Endothelial cell of umbilical vein (primary cell): ENCODE measurements at regions not wholly inside any gene's neighbourhood (a gene's known extent, or its start where the extent isn't known, plus 50 kb on each side); places are given as distances from the start of the nearest gene placed in this dataset.

Experiments used
- BruUV-seq: library from RNA; stranded (reverse); fragments of 400-500 nt; replicated peaks from 2 replicates; lab custom pipeline; 2021; lab: Mats Ljungman, UMichigan
- CTCF ChIA-PET: fragments of 300-600, 350-600 bp; sonication (Branson Sonifier 250); formaldehyde crosslinking; loops from one replicate; lab custom pipeline; 2021; ENCODE audit warnings: antibody characterized with exemption, inconsistent platforms; lab: Charles Lee
- POLR2A ChIA-PET: fragments of 300-600, 350-600 bp; sonication (Branson Sonifier 250); formaldehyde crosslinking; loops from one replicate; lab custom pipeline; 2021; ENCODE audit warnings: antibody characterized with exemption, inconsistent platforms; lab: Charles Lee
- DNase-seq: peaks from one replicate; pipeline ENCODE4 v3.0.0-alpha.2; 2011; ENCODE audit warnings: low read depth, low spot score
- FAIRE-seq: peaks from 2 replicates; lab custom pipeline; 2011; peaks lifted over from hg19 to GRCh38; lab: Jason Lieb, UNC
- H2AFZ ChIP-seq: 2 replicates; pipeline ENCODE4 v1.6.0; 2012; ENCODE audit warnings: low read depth, low read length, control low read depth, inconsistent platforms
- H3K27ac ChIP-seq: 2 replicates; pipeline ENCODE4 v1.5.1; 2011; ENCODE audit warnings: low read depth, mild to moderate bottlenecking, control low read depth, low read length, moderate library complexity; ENCODE audit not compliant: insufficient read depth
- H3K27me3 ChIP-seq, 2 experiments: 2 replicates each; pipeline versions ENCODE4 v1.6.0 to v1.6.1; 2011; ENCODE audit warnings: low read length in 2 of 2, mixed read lengths in 1 of 2; ENCODE audit not compliant: control insufficient read depth in 2 of 2, insufficient read depth in 2 of 2
- H3K36me3 ChIP-seq, 2 experiments: 2 replicates in 1 of 2; 3 replicates in 1 of 2; pipeline ENCODE4 v1.5.1; 2011; ENCODE audit warnings: low read length in 2 of 2, mild to moderate bottlenecking in 1 of 2, moderate library complexity in 1 of 2; ENCODE audit not compliant: control insufficient read depth in 2 of 2, insufficient read depth in 2 of 2; ENCODE audit errors: extremely low read depth in 1 of 2
- H3K4me1 ChIP-seq: 3 replicates; pipeline ENCODE4 v1.5.1; 2011; ENCODE audit warnings: mild to moderate bottlenecking, low read length; ENCODE audit not compliant: control insufficient read depth, insufficient read depth; ENCODE audit errors: extremely low read depth
- H3K4me2 ChIP-seq: 2 replicates; pipeline ENCODE4 v1.6.1; 2011; ENCODE audit warnings: low read length, control low read depth, mixed read lengths; ENCODE audit not compliant: insufficient read depth
- H3K4me3 ChIP-seq, 3 experiments: fragments of 200-600 bp in 1 of 3; sonication (generic), shearing (Covaris generic) in 1 of 3; replicated peaks in 1 of 3; 2 replicates each; pipeline ENCODE4 v1.5.1; 2011 to 2016; ENCODE audit warnings: control low read depth in 3 of 3, low read length in 3 of 3, mild to moderate bottlenecking in 2 of 3, inconsistent platforms in 1 of 3, low read depth in 1 of 3, moderate library complexity in 1 of 3; ENCODE audit not compliant: insufficient read depth in 1 of 3
- H3K79me2 ChIP-seq: 2 replicates; pipeline ENCODE4 v1.6.0; 2012; ENCODE audit warnings: low read length, inconsistent platforms; ENCODE audit not compliant: control insufficient read depth, insufficient read depth
- H3K9ac ChIP-seq: replicated peaks from 2 replicates; pipeline ENCODE3; 2011; ENCODE audit warnings: low read length, control low read depth; ENCODE audit not compliant: insufficient read depth; ENCODE audit errors: extremely low read depth
- H3K9me1 ChIP-seq: replicated peaks from 3 replicates; pipeline ENCODE4 v1.6.0; 2011; ENCODE audit warnings: mild to moderate bottlenecking, low read length; ENCODE audit not compliant: control insufficient read depth, insufficient read depth; ENCODE audit errors: extremely low read depth
- H3K9me3 ChIP-seq: replicated peaks from 2 replicates; pipeline ENCODE4 v1.5.1; 2012; ENCODE audit warnings: low read length, inconsistent platforms; ENCODE audit not compliant: control insufficient read depth, insufficient read depth
- H4K20me1 ChIP-seq: replicated peaks from 2 replicates; pipeline ENCODE3; 2011; ENCODE audit warnings: mild to moderate bottlenecking, low read length; ENCODE audit not compliant: control insufficient read depth, insufficient read depth; ENCODE audit errors: extremely low read depth
- CTCF ChIP-seq, 2 donors: IDR thresholded peaks; 1 replicate in 1 of 2; 2 replicates in 1 of 2; pipeline ENCODE4 v1.5.1; 2011; ENCODE audit warnings: low read length in 2 of 2, mild to moderate bottlenecking in 2 of 2, moderate library complexity in 2 of 2, control low read depth in 1 of 2, inconsistent platforms in 1 of 2, low read depth in 1 of 2; ENCODE audit not compliant: insufficient read depth in 1 of 2; ENCODE audit errors: extremely low read depth in 1 of 2
- EZH2 ChIP-seq: IDR thresholded peaks from 2 replicates; pipeline ENCODE4 v1.6.1; 2012; ENCODE audit warnings: borderline replicate concordance, low read depth, mild to moderate bottlenecking, moderate library complexity, low read length, inconsistent platforms; ENCODE audit not compliant: severe bottlenecking
- GATA2 ChIP-seq: IDR thresholded peaks from 2 replicates; pipeline ENCODE4 v1.7.0; 2011; ENCODE audit warnings: low read depth, mild to moderate bottlenecking, moderate library complexity, mixed read lengths, low read length; ENCODE audit not compliant: insufficient read length, insufficient read depth
- JUN ChIP-seq: IDR thresholded peaks from 2 replicates; pipeline ENCODE4 v1.6.1; 2011; ENCODE audit warnings: borderline replicate concordance, low read depth; ENCODE audit not compliant: insufficient read length, insufficient read depth
- MYC ChIP-seq: IDR thresholded peaks from one replicate; pipeline ENCODE4 v1.6.1; 2011; ENCODE audit warnings: mild to moderate bottlenecking, low read depth, low read length
- POLR2A ChIP-seq: IDR thresholded peaks from 2 replicates; pipeline ENCODE4 v1.6.1; 2012; ENCODE audit warnings: low read depth, mild to moderate bottlenecking, control low read depth, low read length
- dilution Hi-C: fragments of 300-500 bp; cut with MboI; formaldehyde crosslinking; loops from one replicate; pipeline ENCODE4 v1.15.0; 2019; ENCODE audit warnings: low sequenced_read_pairs; ENCODE audit not compliant: extremely low pct_ligation_motif_present
- intact Hi-C: fragments of 100-400 bp; cut with micrococcal nuclease; formaldehyde crosslinking; loops from one replicate; pipeline ENCODE4 v1.10.0; 2022
- TF ChIP-seq, protein P1 (sequence below): IDR thresholded peaks from 2 replicates; pipeline ENCODE4 v1.6.1; 2011; ENCODE audit not compliant: insufficient read depth, insufficient read length

- intact Hi-C loops (no loop called here), dilution Hi-C loops (no loop called here)
- H2AFZ ChIP-seq, result no peak overlapping the region
- H3K4me1 ChIP-seq, result no peaks in the 10 kb centered on the region
- no peak overlapping the region for H3K4me2 ChIP-seq
- DNase-seq (no peak), FAIRE-seq (no peak)
- H3K27me3 ChIP-seq, result no peaks in the 10 kb centered on the region
- BruUV-seq, result no TSS peak
- H3K9me1 ChIP-seq, result no peaks in the 10 kb centered on the region
- H3K27ac ChIP-seq, result no peak overlapping the region
- ChIA-PET CTCF (no interaction called here), POLR2A (no interaction called here)
- H3K79me2 ChIP-seq, result no peaks in the 10 kb centered on the region
- no peaks in the 10 kb centered on the region for H3K36me3 ChIP-seq
- no peak overlapping the region for H3K9ac ChIP-seq
- no peak overlapping the region for H3K4me3 ChIP-seq
- H3K9me3 ChIP-seq, result peaks cover 11% of the 10 kb centered on the region
- no peaks in the 10 kb centered on the region for H4K20me1 ChIP-seq
- TF ChIP-seq EZH2, result no peak
- no peak for TF ChIP-seq MYC
- no peak for TF ChIP-seq POLR2A
- no peak for TF ChIP-seq JUN
- no peak for TF ChIP-seq GATA2
- TF ChIP-seq CTCF (IDR thresholded peaks at IDR 0.05; ENCODE audit: extremely low read depth in 1 of 2, insufficient read depth in 1 of 2, low read depth in 1 of 2, low read length in 2 of 2), result no peak
- TF ChIP-seq, protein P1, sequence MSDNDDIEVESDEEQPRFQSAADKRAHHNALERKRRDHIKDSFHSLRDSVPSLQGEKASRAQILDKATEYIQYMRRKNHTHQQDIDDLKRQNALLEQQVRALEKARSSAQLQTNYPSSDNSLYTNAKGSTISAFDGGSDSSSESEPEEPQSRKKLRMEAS, result no peak
Observed at GRCh38 chr15:25981114-25981513, 118.0 kb upstream of the ATP10A start.
